RPMI7951 (cell line): ENCODE measurements at regions not wholly inside any gene's neighbourhood (a gene's known extent, or its start where the extent isn't known, plus 50 kb on each side); places are given as distances from the start of the nearest gene placed in this dataset.
"Not testable (repeated sequence)": the region's sequence is repeated elsewhere in the genome, so short reads cannot be mapped to it uniquely, and the experiment has no call there.

ENCODE experiments used
- DNase-seq: peaks from one replicate; pipeline ENCODE4 v3.0.0-alpha.2; 2012; ENCODE audit warnings: low read depth

- no peak for DNase-seq
Observed at GRCh38 chr13:99700468-99700867, 199.2 kb downstream of the TM9SF2 start.

DNA sequence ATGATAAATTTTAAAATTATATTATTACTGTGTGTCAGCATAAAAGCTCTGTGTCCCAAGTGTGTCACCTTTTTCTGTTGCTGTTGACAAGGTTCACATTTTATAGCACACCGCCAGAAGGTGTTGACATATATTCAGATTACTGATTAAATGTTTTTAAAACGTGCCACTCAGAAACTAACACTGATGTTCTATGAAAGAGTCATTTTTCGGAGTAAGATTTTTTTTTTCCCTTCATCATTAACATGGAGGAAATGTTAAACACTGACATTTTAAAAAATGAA, 197.5 kb downstream of the TM9SF2 start:
- DNase-seq: no peak

- DNase-seq: no peak
Observed at GRCh38 chr13:99698010-99698815, 196.9 kb downstream of the TM9SF2 start.

- no peak for DNase-seq
Observed at GRCh38 chr13:99695857-99696256, 194.6 kb downstream of the TM9SF2 start.

- no peak for DNase-seq
Observed at GRCh38 chr13:99693852-99694611, 192.8 kb downstream of the TM9SF2 start.

- no peak for DNase-seq
Observed at GRCh38 chr13:99693351-99693750, 192.1 kb downstream of the TM9SF2 start.

- no peak for DNase-seq
Observed at GRCh38 chr13:99692854-99693253, 191.6 kb downstream of the TM9SF2 start.

DNA sequence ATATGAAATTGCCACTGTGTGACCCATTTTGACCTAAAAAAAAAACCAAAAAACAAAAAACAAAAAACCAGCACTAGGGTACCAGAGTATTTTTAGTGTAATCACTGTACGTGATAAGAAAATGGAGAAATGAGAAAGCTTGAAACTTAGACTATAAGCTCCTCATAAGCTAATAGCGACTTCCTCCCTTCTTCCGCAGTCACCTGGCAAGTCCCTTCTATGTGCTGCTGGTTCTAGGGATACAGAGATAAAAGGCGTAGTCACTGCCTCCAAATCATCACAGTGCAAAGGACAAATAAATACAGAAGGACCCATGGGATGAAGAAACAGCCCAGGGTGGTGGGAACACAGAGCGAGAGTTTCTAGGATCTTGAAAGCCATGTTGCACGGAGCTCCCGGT, 190.3 kb downstream of the TM9SF2 start:
- no peak for DNase-seq

- no peak for DNase-seq
Observed at GRCh38 chr13:99690426-99691174, 189.3 kb downstream of the TM9SF2 start.

DNA sequence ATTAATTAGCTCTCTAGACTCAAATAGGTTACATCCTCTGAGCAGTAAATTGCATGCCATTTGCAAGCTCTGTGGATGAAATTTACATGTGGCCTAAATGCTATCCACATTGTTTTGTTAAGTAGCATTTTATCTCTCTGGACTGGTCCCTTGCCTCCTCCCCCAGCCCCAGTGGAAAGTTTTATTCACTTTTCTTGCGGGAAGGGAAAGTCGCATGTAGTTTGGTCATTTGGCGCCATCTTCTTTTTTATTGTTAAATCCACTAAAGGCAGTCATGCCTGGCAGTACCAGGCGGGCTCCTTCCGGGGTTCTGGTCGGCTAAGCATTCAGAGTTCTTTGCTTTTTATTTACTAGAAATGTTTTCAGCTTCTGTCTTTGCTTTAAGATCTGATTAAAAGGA, 188.7 kb downstream of the TM9SF2 start:
- DNase-seq: no peak

GRCh38 chr13:99688776-99689175, 187.5 kb downstream of the TM9SF2 start:
- DNase-seq: no peak

- DNase-seq: no peak
Observed at GRCh38 chr13:99687723-99688397, 186.6 kb downstream of the TM9SF2 start.

GRCh38 chr13:99686944-99687411, 185.7 kb downstream of the TM9SF2 start:
- DNase-seq: no peak

DNA sequence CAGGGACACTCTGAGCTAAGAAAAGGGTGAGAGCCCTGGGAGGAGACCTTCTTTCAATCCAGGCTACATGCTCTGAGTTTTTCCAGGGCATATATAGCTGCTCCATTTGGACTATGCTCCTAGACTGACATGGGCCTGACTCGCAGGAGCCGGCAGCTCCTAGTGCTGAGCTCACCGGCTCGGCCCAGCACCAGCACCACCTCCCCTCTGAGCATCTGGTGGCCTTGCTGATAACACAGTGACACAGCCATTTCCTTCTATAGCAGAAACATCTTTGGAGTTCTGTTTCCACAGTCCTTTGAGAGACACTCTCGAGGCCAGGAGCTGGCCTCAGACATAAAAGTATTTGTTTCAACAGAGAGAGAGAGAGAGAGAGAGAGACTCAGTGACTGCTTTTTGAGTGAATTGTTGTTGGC, 184.9 kb downstream of the TM9SF2 start:
- no peak for DNase-seq

- DNase-seq: no peak
Observed at GRCh38 chr13:99681695-99682094, 180.4 kb downstream of the TM9SF2 start.

GRCh38 chr13:99677116-99677951, 176.1 kb downstream of the TM9SF2 start:
- DNase-seq: no peak

DNA sequence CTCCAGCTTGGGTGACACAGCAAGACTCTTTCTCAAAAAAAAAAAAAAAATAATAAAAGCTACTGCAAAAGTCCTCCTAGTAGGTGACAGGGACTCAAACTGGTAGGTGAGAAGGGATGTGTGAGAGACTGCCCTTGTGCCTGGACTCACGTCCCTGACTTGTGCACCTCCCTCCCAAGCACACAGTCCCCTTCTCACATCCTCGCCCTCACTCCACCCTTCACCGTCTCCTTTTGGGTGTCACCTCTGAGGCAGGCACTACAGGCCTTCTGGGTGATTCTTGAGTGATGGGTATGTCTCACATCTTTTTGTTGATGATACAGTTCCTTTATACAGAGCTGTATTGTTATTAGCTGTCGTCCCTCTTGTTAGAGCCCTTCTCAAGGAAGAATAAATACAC, 170.5 kb downstream of the TM9SF2 start:
- no peak for DNase-seq

- not testable (repeated sequence) for DNase-seq
Observed at GRCh38 chr13:99669096-99669495, 167.8 kb downstream of the TM9SF2 start.

DNA sequence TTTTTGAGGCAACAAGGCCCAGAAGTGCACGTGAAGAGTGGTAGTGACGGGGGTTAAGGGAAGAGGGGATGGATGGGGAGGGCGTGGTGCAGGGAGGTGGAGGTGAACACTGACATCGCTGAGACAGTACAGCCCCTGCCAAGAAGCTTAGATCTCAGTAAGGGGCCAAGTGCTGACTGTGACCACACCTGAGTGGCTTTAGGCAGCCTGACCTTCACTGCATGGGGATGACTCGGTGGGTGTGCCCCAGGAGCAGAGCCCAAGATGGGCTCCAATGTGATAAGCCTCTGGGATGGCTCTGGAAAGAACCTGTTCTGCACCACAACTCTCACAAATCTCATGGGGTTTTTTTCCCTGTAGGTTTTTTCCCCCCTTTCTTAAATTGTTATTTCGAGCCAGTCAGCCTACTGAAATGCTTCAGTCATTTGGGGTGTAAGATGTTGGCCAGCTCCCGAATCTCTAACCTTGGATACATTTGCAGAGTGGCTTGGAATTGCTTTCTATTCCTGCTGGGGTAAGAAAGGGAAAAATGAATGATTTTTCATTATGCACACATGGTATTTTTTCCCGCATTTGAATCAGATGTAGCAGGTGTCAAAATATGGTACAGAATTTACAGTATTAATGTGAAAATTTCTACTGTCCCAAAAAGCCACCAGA, 165.0 kb downstream of the TM9SF2 start:
- no peak for DNase-seq

- DNase-seq: no peak
Observed at GRCh38 chr13:99665711-99666110, 164.4 kb downstream of the TM9SF2 start.

DNA sequence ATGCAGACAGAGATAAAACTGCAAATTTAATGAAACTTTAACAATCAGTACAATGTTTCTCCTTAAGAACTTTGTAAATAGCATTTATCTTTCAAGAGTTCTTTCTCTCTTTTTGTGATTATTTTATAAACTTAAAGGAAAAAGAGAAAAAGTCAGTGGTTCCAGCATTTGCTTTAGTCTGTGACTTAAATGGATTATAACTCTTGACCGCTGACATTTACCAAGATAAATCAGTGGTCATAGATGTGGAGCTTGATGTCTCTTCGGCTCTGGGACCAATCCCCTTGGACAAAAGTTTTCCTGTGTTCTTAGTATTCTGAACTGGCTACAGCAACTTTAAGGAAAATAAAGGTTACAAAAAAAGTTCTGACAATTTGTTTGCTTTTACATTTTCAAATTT, 162.6 kb downstream of the TM9SF2 start:
- no peak for DNase-seq
